IPS-NIHi7 (cell line): ENCODE measurements at regions not wholly inside any gene's neighbourhood (a gene's known extent, or its start where the extent isn't known, plus 50 kb on each side); places are given as distances from the start of the nearest gene placed in this dataset.

ENCODE experiments used
- DNase-seq: peaks from one replicate; pipeline ENCODE4 v3.0.0; 2012; ENCODE audit warnings: mixed read lengths; ENCODE audit errors: extremely low spot score

DNA sequence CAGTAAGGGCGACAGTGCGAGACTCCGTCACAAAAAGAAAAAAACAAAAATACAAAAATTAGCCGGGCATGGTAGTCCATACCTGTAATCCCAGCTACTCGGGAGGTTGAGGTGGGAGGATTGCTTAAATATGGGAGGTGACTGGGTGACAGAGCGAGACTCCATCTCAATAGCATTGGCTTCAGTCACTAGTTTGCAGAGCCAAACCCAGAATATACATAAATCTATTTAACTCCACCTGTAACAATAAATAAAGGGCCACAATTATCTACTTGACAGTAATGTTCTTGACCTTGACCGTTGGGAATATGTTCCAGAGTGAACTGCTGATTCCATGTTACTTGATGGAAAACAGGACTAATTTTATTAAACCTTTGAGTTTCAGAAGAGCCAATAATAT is 198.9 kb upstream of the MDGA2 start:
- DNase-seq, result no peak

DNA sequence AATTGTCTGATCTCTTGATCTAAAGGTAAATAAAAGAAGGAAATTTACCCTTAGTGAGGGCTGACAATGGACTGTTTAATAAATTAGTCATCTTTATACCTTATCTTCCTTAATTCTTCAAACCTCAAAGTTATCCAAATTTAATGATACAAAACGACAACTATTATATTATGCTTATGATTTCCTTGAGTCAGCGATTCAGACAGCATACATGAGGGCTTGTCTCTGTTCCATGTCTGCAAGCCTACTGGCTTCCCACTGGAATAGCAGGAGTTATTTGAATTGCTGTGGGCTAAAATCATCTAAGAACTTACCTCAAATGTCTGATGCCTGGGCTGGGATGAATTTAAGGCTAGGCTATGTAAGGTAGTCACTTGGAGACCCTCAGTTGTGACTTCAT is 197.2 kb upstream of the MDGA2 start:
- DNase-seq, result no peak

DNA sequence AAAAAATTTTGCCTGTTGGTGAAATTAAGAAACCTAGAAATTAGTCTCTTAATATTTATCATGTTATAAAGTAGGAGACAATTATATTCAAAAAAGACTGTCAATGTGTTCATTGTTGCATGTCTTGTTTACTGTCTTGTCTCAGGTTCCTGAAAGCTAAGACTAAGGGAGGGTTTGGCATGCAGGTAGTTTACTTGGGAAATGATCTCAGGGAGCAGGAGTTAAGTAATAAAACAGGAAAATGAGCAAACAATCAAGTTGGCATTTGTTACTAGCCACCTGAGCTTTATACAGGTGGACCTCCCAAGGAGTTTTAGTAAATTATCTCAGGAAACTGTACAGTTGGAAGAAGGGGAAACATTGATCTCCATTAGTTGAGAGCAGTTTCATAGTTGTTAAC is 188.0 kb upstream of the MDGA2 start:
- no peak for DNase-seq

GRCh38 chr14:47857646-47858045 is 182.2 kb upstream of the MDGA2 start:
- no peak for DNase-seq

DNA sequence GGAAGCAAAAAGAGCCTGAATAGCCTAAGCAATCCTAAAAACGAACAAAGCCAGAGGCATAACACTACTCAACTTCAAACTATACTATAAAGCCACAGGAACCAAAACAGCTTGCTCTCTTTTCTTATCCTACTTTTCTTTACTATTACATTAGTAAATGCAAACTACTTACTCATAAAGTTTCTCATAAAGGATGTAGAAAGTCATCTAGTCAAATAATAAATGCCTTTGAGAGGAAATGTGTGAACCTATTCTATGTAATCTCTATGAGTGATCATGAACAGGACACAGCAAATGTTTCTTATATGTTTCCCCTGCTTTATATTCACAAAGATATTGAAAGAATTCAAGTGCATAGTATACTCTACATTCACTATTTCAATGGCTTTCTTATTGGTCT is 176.9 kb upstream of the MDGA2 start:
- no peak for DNase-seq

- DNase-seq, result no peak
Measured at GRCh38 chr14:47846008-47846407, 170.6 kb upstream of the MDGA2 start.

DNA sequence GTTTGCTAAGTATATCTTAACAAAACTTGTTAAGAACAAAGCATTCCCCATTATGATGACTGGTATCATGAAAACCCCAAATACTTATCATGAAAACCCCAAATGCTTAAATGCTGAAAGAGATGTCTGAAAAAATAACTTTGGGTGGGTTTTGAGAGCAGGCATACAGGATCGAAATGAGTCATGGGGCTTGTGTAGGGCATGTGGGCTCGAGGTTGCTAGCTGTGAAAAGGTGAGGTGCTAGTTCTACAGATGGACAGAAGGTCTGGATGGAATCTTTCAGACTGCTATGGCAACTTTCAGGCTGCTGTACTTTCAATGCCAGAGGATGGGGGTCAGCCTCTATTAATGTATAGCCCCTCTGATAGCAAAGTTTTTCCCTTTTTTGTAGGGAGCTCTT is 167.8 kb upstream of the MDGA2 start:
- no peak for DNase-seq

DNA sequence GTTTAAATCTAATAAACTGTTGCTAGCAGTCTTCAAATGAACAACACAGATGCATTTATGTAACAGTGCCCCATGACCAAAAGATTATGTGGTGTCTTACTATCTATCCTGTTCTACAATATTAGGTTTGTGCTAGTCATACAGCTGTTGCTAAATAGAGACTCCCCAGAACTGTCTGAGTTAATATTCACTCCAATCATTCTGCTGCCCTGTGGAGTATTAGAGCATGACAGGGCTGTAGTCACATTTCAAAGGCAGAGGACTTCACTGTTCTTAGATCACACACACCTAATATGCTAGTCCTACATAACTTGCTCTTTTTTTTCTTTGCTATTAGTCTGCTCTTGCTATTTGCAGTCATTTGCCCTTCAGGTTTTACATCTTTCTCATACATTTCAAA is 157.6 kb upstream of the MDGA2 start:
- no peak for DNase-seq

- DNase-seq, result no peak
Measured at GRCh38 chr14:47826809-47827208, 151.4 kb upstream of the MDGA2 start.

DNA sequence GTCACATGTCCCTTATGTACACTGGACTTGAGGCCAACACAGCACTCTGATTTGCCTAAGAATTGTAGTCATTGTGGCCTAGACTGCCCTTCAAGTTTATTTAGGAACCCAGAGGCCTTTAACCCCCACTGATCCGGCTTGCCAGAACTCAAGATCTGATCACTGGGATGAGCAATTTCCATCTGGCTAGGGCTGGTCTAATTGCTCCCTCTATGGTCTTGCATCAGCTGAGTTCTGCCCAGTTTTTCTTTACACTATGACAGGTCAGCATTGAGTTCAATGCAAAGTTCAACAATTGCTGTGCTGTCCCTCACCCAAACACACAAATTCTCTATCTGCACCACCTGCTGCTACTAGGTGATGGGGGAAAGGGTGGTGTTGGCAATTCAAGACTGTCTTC is 146.9 kb upstream of the MDGA2 start:
- DNase-seq, result no peak

GRCh38 chr14:47821135-47821534 is 145.7 kb upstream of the MDGA2 start:
- DNase-seq, result no peak

- DNase-seq, result no peak
Measured at GRCh38 chr14:47790477-47790876, 115.1 kb upstream of the MDGA2 start.

- DNase-seq, result no peak
Measured at GRCh38 chr14:47785058-47785457, 109.7 kb upstream of the MDGA2 start.

DNA sequence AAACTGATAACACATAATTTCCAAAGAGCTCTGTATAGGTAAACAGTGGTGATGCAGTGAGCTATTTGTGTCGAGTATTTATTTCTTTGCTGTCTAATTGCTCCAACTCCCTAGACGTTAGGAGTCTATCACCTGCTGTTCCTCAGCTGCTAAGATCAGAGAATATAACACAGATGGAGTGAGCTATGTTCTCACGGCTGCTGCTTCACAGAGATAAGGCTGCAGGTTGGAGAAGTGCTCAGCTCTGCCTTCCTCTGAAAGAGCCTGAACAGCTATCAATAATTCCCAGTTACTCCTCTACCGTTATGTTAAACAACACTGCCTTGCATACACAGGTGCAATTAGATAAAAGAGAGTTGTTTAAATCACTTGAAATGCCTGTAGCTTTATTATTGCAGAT is 103.2 kb upstream of the MDGA2 start:
- no peak for DNase-seq

DNA sequence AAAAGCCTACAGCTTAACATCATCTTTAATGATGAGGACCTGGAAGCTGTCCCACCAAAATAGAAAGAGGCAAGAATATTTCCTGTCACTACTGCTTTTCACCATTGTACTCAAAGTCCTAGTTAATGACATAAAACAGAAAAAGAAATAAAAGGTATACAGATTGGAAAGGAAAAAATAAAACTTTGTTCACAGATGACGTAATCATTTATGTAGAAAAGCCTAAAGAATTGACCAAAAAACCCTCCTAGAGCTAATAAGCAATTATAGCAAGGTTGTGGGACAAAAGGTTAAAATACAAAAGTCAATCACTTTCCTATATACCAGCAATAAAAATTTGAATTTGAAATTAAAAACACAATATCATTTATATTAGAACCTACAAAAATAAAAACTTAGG is 97.2 kb upstream of the MDGA2 start:
- DNase-seq, result no peak

- no peak for DNase-seq
Measured at GRCh38 chr14:47763188-47763854, 87.9 kb upstream of the MDGA2 start.

GRCh38 chr14:47746986-47747385 is 71.6 kb upstream of the MDGA2 start:
- no peak for DNase-seq

GRCh38 chr14:47744155-47744554 is 68.8 kb upstream of the MDGA2 start:
- DNase-seq, result no peak

GRCh38 chr14:47739541-47739940 is 64.1 kb upstream of the MDGA2 start:
- DNase-seq, result no peak

- DNase-seq, result no peak
Measured at GRCh38 chr14:47730296-47730695, 54.9 kb upstream of the MDGA2 start.
